ENCODE measurements at regions not wholly inside any gene's neighbourhood (a gene's known extent, or its start where the extent isn't known, plus 50 kb on each side); places are given as distances from the start of the nearest gene placed in this dataset.

GRCh38 chr7:79622781-79623180, 169.3 kb upstream of the MAGI2 start (continued):
- TF ChIP-seq, protein P1, sequence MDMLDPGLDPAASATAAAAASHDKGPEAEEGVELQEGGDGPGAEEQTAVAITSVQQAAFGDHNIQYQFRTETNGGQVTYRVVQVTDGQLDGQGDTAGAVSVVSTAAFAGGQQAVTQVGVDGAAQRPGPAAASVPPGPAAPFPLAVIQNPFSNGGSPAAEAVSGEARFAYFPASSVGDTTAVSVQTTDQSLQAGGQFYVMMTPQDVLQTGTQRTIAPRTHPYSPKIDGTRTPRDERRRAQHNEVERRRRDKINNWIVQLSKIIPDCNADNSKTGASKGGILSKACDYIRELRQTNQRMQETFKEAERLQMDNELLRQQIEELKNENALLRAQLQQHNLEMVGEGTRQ (IDR thresholded peaks at IDR 0.05; ENCODE audit: borderline replicate concordance, low read depth, low read length), result no peak
- TF ChIP-seq SIN3A (IDR thresholded peaks at IDR 0.05; ENCODE audit: low read depth, low read length), result no peak
- no peak for TF ChIP-seq TAF1 (IDR thresholded peaks at IDR 0.05; ENCODE audit: borderline replicate concordance, low read depth, low read length)

GRCh38 chr7:79620291-79620690, 166.8 kb upstream of the MAGI2 start:
- Histone ChIP-seq H4K20me1 (ENCODE audit: control insufficient read depth, insufficient read depth) (no peaks in the 10 kb centered on the region), H2AFZ (ENCODE audit: control insufficient read depth, low read depth, low read length) (no peak overlapping the region), H3K9me3 (replicated peaks; ENCODE audit: control insufficient read depth, insufficient read depth, low read length) (no peaks in the 10 kb centered on the region), H3K4me3 (no peak overlapping the region), H3K27me3 (replicated peaks in 1 of 2; ENCODE audit: control insufficient read depth in 2 of 2, insufficient read depth in 2 of 2, low read length in 1 of 2) (no peaks in the 10 kb centered on the region), H3K4me1 (ENCODE audit: control insufficient read depth, insufficient read depth, low read length) (no peaks in the 10 kb centered on the region), H3K36me3 (ENCODE audit: control insufficient read depth in 2 of 2, insufficient read depth in 2 of 2, low read length in 1 of 2) (no peaks in the 10 kb centered on the region), H3K79me2 (ENCODE audit: control insufficient read depth, insufficient read depth, low read length) (no peaks in the 10 kb centered on the region), H3K27ac (ENCODE audit: control insufficient read depth, insufficient read depth) (no peak overlapping the region), H3K4me2 (ENCODE audit: control insufficient read depth, insufficient read depth) (no peak overlapping the region), H3K9ac (ENCODE audit: control insufficient read depth, insufficient read depth, low read length) (no peak overlapping the region)
- ATAC-seq (no peak), FAIRE-seq (no peak), DNase-seq (ENCODE audit: low read depth, low spot score) (no peak)
- CTCF ChIA-PET, result no interaction called here
- RAD21 ChIA-PET (ENCODE audit: unreplicated experiment), result no interaction called here
- SMC1A ChIA-PET (ENCODE audit: uncharacterized antibody, unreplicated experiment), result no interaction called here
- TF ChIP-seq, protein P2, sequence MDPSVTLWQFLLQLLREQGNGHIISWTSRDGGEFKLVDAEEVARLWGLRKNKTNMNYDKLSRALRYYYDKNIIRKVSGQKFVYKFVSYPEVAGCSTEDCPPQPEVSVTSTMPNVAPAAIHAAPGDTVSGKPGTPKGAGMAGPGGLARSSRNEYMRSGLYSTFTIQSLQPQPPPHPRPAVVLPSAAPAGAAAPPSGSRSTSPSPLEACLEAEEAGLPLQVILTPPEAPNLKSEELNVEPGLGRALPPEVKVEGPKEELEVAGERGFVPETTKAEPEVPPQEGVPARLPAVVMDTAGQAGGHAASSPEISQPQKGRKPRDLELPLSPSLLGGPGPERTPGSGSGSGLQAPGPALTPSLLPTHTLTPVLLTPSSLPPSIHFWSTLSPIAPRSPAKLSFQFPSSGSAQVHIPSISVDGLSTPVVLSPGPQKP (IDR thresholded peaks at IDR 0.05; ENCODE audit: low read depth, low read length), result no peak
- TF ChIP-seq FOXM1 (IDR thresholded peaks at IDR 0.05; ENCODE audit: low read depth, low read length), result no peak
- TF ChIP-seq WRNIP1 (IDR thresholded peaks at IDR 0.05; ENCODE audit: borderline replicate concordance, low read depth, low read length), result no peak
- no peak for TF ChIP-seq ZBTB33 (IDR thresholded peaks at IDR 0.05)
- TF ChIP-seq, protein P3, sequence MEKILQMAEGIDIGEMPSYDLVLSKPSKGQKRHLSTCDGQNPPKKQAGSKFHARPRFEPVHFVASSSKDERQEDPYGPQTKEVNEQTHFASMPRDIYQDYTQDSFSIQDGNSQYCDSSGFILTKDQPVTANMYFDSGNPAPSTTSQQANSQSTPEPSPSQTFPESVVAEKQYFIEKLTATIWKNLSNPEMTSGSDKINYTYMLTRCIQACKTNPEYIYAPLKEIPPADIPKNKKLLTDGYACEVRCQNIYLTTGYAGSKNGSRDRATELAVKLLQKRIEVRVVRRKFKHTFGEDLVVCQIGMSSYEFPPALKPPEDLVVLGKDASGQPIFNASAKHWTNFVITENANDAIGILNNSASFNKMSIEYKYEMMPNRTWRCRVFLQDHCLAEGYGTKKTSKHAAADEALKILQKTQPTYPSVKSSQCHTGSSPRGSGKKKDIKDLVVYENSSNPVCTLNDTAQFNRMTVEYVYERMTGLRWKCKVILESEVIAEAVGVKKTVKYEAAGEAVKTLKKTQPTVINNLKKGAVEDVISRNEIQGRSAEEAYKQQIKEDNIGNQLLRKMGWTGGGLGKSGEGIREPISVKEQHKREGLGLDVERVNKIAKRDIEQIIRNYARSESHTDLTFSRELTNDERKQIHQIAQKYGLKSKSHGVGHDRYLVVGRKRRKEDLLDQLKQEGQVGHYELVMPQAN (conservative IDR thresholded peaks at IDR 0.05), result no peak
- TF ChIP-seq JUNB (IDR thresholded peaks at IDR 0.05), result no peak
- no peak for TF ChIP-seq EZH2 (IDR thresholded peaks at IDR 0.05; ENCODE audit: borderline replicate concordance, control insufficient read depth, low read depth, low read length)
- TF ChIP-seq EED (IDR thresholded peaks at IDR 0.05; ENCODE audit: low read depth), result no peak
- no peak for TF ChIP-seq RFX5 (IDR thresholded peaks at IDR 0.05; ENCODE audit: low read depth, low read length)
- TF ChIP-seq, protein P4, sequence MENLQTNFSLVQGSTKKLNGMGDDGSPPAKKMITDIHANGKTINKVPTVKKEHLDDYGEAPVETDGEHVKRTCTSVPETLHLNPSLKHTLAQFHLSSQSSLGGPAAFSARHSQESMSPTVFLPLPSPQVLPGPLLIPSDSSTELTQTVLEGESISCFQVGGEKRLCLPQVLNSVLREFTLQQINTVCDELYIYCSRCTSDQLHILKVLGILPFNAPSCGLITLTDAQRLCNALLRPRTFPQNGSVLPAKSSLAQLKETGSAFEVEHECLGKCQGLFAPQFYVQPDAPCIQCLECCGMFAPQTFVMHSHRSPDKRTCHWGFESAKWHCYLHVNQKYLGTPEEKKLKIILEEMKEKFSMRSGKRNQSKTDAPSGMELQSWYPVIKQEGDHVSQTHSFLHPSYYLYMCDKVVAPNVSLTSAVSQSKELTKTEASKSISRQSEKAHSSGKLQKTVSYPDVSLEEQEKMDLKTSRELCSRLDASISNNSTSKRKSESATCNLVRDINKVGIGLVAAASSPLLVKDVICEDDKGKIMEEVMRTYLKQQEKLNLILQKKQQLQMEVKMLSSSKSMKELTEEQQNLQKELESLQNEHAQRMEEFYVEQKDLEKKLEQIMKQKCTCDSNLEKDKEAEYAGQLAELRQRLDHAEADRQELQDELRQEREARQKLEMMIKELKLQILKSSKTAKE (IDR thresholded peaks at IDR 0.05; ENCODE audit: low read depth, poor library complexity, severe bottlenecking), result no peak
- no peak for TF ChIP-seq MXI1 (IDR thresholded peaks at IDR 0.05; ENCODE audit: low read depth, low read length)
- no peak for TF ChIP-seq MTA3 (IDR thresholded peaks at IDR 0.05; ENCODE audit: borderline replicate concordance, low read length)
- TF ChIP-seq BMI1 (IDR thresholded peaks at IDR 0.05; ENCODE audit: borderline replicate concordance), result no peak
- intact Hi-C loops (cut with micrococcal nuclease; ENCODE audit: unreplicated experiment), result no loop called here
- WGBS (ENCODE audit: insufficient coverage, insufficient replicate concordance, low lambda C conversion rate, missing lambda C conversion rate), result 0% methylated on average over 1 of the region's 1 CpG
- in situ Hi-C loops (cut with MboI), result no loop called here
- no TSS peak for BruUV-seq (replicated peaks)
- POLR2A ChIA-PET, result no interaction called here
